Ascending aorta (tissue), 2 donors: ENCODE measurements at regions not wholly inside any gene's neighbourhood (a gene's known extent, or its start where the extent isn't known, plus 50 kb on each side); places are given as distances from the start of the nearest gene placed in this dataset.
A peak's percentile ranks its signal among the peaks of the same experiment; 100 is the strongest.

Experiments used
- DNase-seq, 2 donors: peaks; one replicate each; pipeline ENCODE4 v3.0.0-alpha.2; 2019; ENCODE audit warnings: low spot score in 2 of 2
- H3K27ac ChIP-seq, 2 donors: fragments of 200-600 bp; sonication (generic); one replicate each; pipeline ENCODE4 v1.5.1; 2016 to 2017; ENCODE audit warnings: mild to moderate bottlenecking in 1 of 2
- H3K27me3 ChIP-seq: fragments of 200-600 bp; sonication (generic); one replicate; pipeline ENCODE4 v1.5.1; 2017
- H3K36me3 ChIP-seq, 2 donors: fragments of 200-600 bp; sonication (generic); one replicate each; pipeline ENCODE4 v1.5.1; 2016
- H3K4me1 ChIP-seq, 2 donors: fragments of 200-600 bp; sonication (generic); one replicate each; pipeline ENCODE4 v1.5.1; 2016 to 2017; ENCODE audit warnings: mild to moderate bottlenecking in 1 of 2
- H3K4me3 ChIP-seq, 2 donors: fragments of 200-600 bp; sonication (generic); one replicate each; pipeline ENCODE4 v1.5.1; 2016 to 2017; ENCODE audit warnings: mild to moderate bottlenecking in 1 of 2
- H3K9me3 ChIP-seq, 2 donors: fragments of 200-600 bp; sonication (generic); one replicate each; pipeline ENCODE4 v1.5.1; 2016
- intact Hi-C: fragments of 100-400 bp; cut with DNase I; formaldehyde crosslinking; loops from one replicate; pipeline ENCODE4 v1.15.1; 2023
- TF ChIP-seq, protein P1 (sequence below), 3 experiments: fragments of 200-600 bp in 2 of 3; fragments of 450-650 bp in 1 of 3; sonication (generic) in 2 of 3; IDR thresholded peaks; one replicate each; pipeline ENCODE4 v1.5.1; 2016 to 2019; ENCODE audit warnings: antibody characterized with exemption in 3 of 3, mild to moderate bottlenecking in 1 of 3, moderate library complexity in 1 of 3

DNA sequence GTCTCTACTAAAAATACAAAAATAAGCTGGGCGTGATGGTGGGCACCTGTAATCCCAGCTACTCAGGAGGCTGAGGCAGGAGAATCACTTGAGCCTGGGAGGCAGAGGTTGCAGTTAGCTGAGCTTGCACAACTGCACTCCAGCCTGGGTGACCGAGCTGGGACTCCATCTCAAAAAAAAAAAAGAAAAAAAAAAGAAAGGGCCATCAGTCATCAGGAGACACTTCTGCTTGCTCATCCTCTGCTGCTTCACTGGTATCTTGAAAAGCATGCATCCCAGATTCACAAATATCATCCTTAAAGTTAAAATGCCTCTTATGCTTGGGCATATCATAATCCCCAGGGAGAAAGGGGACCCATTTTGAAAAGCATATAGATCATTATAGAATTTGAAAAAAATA, 176.6 kb upstream of the NR2F2 start:
- Histone ChIP-seq H3K4me3 (no peak overlapping the region), H3K36me3 (no peaks in the 10 kb centered on the region), H3K27me3 (no peaks in the 10 kb centered on the region), H3K4me1 (peaks cover 0 to 5% of the 10 kb centered on the region in 2 donors), H3K27ac (no peak overlapping the region), H3K9me3 (no peaks in the 10 kb centered on the region)
- no peak for DNase-seq
- intact Hi-C loops = no loop called here
- TF ChIP-seq, protein P1, sequence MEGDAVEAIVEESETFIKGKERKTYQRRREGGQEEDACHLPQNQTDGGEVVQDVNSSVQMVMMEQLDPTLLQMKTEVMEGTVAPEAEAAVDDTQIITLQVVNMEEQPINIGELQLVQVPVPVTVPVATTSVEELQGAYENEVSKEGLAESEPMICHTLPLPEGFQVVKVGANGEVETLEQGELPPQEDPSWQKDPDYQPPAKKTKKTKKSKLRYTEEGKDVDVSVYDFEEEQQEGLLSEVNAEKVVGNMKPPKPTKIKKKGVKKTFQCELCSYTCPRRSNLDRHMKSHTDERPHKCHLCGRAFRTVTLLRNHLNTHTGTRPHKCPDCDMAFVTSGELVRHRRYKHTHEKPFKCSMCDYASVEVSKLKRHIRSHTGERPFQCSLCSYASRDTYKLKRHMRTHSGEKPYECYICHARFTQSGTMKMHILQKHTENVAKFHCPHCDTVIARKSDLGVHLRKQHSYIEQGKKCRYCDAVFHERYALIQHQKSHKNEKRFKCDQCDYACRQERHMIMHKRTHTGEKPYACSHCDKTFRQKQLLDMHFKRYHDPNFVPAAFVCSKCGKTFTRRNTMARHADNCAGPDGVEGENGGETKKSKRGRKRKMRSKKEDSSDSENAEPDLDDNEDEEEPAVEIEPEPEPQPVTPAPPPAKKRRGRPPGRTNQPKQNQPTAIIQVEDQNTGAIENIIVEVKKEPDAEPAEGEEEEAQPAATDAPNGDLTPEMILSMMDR (IDR thresholded peaks at IDR 0.05) = no peak

DNA sequence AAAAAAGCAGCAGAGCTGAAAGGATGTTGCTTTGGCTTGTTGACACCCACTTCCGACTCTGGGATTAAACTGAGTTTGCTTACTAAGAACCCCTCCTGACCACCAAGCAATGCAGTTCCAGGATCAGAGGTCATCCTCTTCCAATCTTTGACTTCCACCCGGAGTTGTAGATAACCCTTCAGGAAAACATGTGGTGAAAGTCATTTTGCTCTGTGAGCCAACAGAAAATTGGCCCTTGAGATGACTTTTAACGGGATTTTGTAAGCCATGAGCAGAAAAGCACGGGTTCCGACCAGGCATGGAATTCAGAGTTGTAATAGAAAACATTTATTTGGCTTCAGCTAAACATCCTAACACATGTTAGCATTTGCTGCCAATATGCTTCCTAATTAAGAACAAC, 171.6 kb upstream of the NR2F2 start:
- intact Hi-C loops = no loop called here
- no peaks in the 10 kb centered on the region for H3K27me3 ChIP-seq
- H3K9me3 ChIP-seq = no peaks in the 10 kb centered on the region
- TF ChIP-seq, protein P1 (IDR thresholded peaks at IDR 0.05) = no peak
- no peak overlapping the region for H3K4me3 ChIP-seq
- no peak for DNase-seq
- no peaks in the 10 kb centered on the region for H3K36me3 ChIP-seq
- peaks cover 0 to 13% of the 10 kb centered on the region in 2 donors for H3K4me1 ChIP-seq
- H3K27ac ChIP-seq = peak overlapping the region; percentile 5 to 39

- no peaks in the 10 kb centered on the region for H3K36me3 ChIP-seq
- H3K27me3 ChIP-seq = no peaks in the 10 kb centered on the region
- peaks cover 0 to 13% of the 10 kb centered on the region in 2 donors for H3K4me1 ChIP-seq
- peak overlapping the region; percentile 30 to 44 for H3K27ac ChIP-seq
- H3K4me3 ChIP-seq = no peak overlapping the region
- H3K9me3 ChIP-seq = no peaks in the 10 kb centered on the region
- TF ChIP-seq, protein P1 (IDR thresholded peaks at IDR 0.05) = no peak
- intact Hi-C loops = no loop called here
- DNase-seq = peak in 1 of 2 donors; percentile 67
These were observed 170.2 kb upstream of the NR2F2 start for GRCh38 chr15:96160269-96160668.

DNA sequence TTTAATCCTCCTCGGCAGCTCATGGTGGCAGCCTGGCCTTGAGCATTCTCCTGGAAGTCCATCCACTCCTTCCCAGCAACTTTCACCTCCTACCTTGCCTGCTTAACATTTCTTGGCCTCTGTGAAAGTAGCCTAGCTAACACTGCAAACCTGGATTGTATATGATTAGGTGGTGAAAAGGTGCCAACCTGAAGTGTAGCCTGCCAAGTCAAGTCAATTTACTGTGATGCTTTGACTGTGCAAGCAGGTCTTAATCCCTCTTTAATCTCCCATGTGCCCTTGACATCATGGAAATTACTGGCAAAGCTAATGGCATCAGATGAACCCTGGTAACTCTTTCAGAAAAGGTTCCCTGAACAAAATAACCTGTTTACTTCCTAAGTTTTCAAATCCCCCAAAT, 169.7 kb upstream of the NR2F2 start:
- intact Hi-C loops = no loop called here
- no peak overlapping the region for H3K4me3 ChIP-seq

GRCh38 chr15:96162322-96162721, 168.2 kb upstream of the NR2F2 start:
- TF ChIP-seq, protein P1 (IDR thresholded peaks at IDR 0.05) = no peak
- Histone ChIP-seq H3K27ac (no peak overlapping the region), H3K27me3 (no peaks in the 10 kb centered on the region), H3K4me3 (no peak overlapping the region), H3K4me1 (peaks cover 0 to 15% of the 10 kb centered on the region in 2 donors), H3K9me3 (no peaks in the 10 kb centered on the region), H3K36me3 (no peaks in the 10 kb centered on the region)
- no peak for DNase-seq
- intact Hi-C loops = no loop called here

More for the DNA sequence above, 169.7 kb upstream of the NR2F2 start:
- Histone ChIP-seq H3K27me3 (no peaks in the 10 kb centered on the region), H3K36me3 (no peaks in the 10 kb centered on the region), H3K4me1 (peaks cover 0 to 13% of the 10 kb centered on the region in 2 donors), H3K9me3 (no peaks in the 10 kb centered on the region), H3K27ac (peak overlapping the region; percentile 30 to 44)
- TF ChIP-seq, protein P1 (IDR thresholded peaks at IDR 0.05) = no peak
- DNase-seq = no peak

- Histone ChIP-seq H3K9me3 (no peaks in the 10 kb centered on the region), H3K27me3 (no peaks in the 10 kb centered on the region), H3K4me1 (peaks cover 0 to 5% of the 10 kb centered on the region in 2 donors), H3K27ac (no peak overlapping the region), H3K4me3 (no peak overlapping the region), H3K36me3 (no peaks in the 10 kb centered on the region)
- TF ChIP-seq, protein P1 (IDR thresholded peaks at IDR 0.05) = no peak
- no peak for DNase-seq
- intact Hi-C loops = no loop called here
These were observed 165.4 kb upstream of the NR2F2 start for GRCh38 chr15:96165081-96165480.
